CD8-positive, alpha-beta memory T cell (primary cell): ENCODE measurements at regions not wholly inside any gene's neighbourhood (a gene's known extent, or its start where the extent isn't known, plus 50 kb on each side); places are given as distances from the start of the nearest gene placed in this dataset.

Source experiments
- CTCF ChIA-PET: fragments of 350-600 bp; sonication (Branson Sonifier 250); formaldehyde crosslinking; loops from one replicate; lab custom pipeline; 2021; ENCODE audit warnings: antibody characterized with exemption; lab: Charles Lee
- POLR2A ChIA-PET: fragments of 350-600 bp; sonication (Branson Sonifier 250); formaldehyde crosslinking; loops from one replicate; lab custom pipeline; 2021; ENCODE audit warnings: antibody characterized with exemption; lab: Charles Lee
- DNase-seq, 5 donors: peaks; one replicate each; pipeline versions ENCODE4 v3.0.0 to v3.0.0-alpha.2; 2020 to 2022; ENCODE audit warnings: mixed read lengths in 1 of 5
- H3K27ac ChIP-seq: one replicate; pipeline ENCODE4 v1.7.0; 2013; ENCODE audit warnings: low read depth, mild to moderate bottlenecking, low read length, moderate library complexity
- H3K27me3 ChIP-seq: 2 replicates; pipeline ENCODE4 v1.7.0; 2013; ENCODE audit warnings: low read length, mild to moderate bottlenecking; ENCODE audit not compliant: insufficient read depth, poor library complexity, severe bottlenecking
- H3K36me3 ChIP-seq: 2 replicates; pipeline ENCODE4 v1.7.0; 2013; ENCODE audit warnings: mild to moderate bottlenecking, low read length, moderate library complexity; ENCODE audit not compliant: insufficient read depth
- H3K4me1 ChIP-seq: 2 replicates; pipeline ENCODE4 v1.7.0; 2013; ENCODE audit warnings: mild to moderate bottlenecking, low read length, moderate library complexity; ENCODE audit not compliant: insufficient read depth
- H3K4me3 ChIP-seq: 2 replicates; pipeline ENCODE4 v1.7.0; 2013; ENCODE audit warnings: mild to moderate bottlenecking, low read length
- H3K9me3 ChIP-seq: 2 replicates; pipeline ENCODE4 v1.7.0; 2013; ENCODE audit warnings: mild to moderate bottlenecking, low read length
- H3K27ac Mint-ChIP-seq, 8 donors: one replicate each; pipeline ENCODE4 v1.8.0; 2020 to 2021; ENCODE audit warnings: mixed read lengths in 8 of 8, mild to moderate bottlenecking in 6 of 8, inconsistent platforms in 3 of 8, moderate library complexity in 3 of 8
- H3K27me3 Mint-ChIP-seq, 2 donors: one replicate each; pipeline ENCODE4 v1.8.0; 2020 to 2021; ENCODE audit warnings: mixed read lengths in 2 of 2, mild to moderate bottlenecking in 1 of 2, moderate library complexity in 1 of 2
- H3K36me3 Mint-ChIP-seq, 3 donors: one replicate each; pipeline ENCODE4 v1.8.0; 2020 to 2021; ENCODE audit warnings: mixed read lengths in 3 of 3, inconsistent platforms in 1 of 3, mild to moderate bottlenecking in 1 of 3
- H3K4me1 Mint-ChIP-seq, 3 donors: one replicate each; pipeline ENCODE4 v1.8.0; 2020 to 2021; ENCODE audit warnings: mixed read lengths in 3 of 3, inconsistent platforms in 1 of 3, mild to moderate bottlenecking in 1 of 3
- H3K4me3 Mint-ChIP-seq, 7 donors: one replicate each; pipeline ENCODE4 v1.8.0; 2020 to 2021; ENCODE audit warnings: mixed read lengths in 7 of 7, mild to moderate bottlenecking in 6 of 7, moderate library complexity in 4 of 7, inconsistent platforms in 2 of 7
- H3K9me3 Mint-ChIP-seq, 5 donors: one replicate each; pipeline ENCODE4 v1.8.0; 2020 to 2022; ENCODE audit warnings: mixed read lengths in 5 of 5, mild to moderate bottlenecking in 3 of 5, moderate library complexity in 2 of 5, inconsistent platforms in 1 of 5

DNA sequence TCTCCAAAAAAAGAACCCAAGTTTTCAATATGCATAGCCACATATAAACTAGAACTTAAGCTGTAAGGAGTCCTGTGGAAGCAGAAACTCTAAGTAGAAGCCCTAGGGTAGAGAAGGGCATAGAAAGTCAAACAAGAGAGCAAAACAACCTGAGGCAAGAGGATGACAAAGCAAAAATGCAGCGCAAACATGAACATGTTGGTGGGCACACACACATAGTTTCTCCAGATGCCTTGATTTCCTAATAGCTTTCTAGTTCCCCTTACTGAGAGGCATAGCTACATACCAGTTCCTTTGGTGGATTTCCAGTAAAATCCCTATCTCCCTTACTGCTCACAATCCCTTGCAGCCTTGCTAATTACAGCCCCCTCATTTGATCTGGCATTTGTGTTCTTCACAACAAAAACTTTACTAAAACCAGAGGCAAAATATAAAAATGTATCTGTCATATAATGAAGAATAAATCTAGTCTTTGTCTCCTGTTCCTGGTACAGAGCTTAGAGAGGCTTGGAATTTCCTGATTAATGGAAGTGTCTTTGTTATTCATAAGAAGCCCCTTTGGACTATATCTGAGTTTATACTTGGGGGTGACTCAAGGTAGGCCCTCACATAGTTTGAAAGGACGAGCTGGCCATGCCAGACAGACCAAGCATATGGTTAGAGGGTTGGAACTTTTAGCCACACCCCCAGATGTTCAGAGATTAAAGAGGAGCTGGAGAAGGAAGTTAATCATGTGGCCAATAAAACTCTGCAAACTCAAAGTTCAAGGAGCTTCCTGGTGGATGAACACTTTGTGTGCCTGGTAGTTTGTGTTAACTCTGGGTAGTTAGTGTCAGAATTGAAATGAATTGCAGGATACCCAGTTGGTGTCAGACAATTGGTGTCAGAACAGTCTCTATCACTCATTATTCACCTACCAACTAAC is 52.7 kb upstream of the ZCCHC13 start:
- CTCF ChIA-PET = no interaction called here
- DNase-seq = no peak

GRCh38 chrX:74250574-74250973 is 53.4 kb upstream of the ZCCHC13 start:
- no peak for DNase-seq
- Histone ChIP-seq H3K27me3 (no peaks in the 10 kb centered on the region), H3K36me3 (no peaks in the 10 kb centered on the region), H3K27ac (no peak overlapping the region), H3K4me1 (no peaks in the 10 kb centered on the region), H3K9me3 (no peaks in the 10 kb centered on the region), H3K4me3 (no peak overlapping the region)
- Mint-ChIP-seq H3K4me1 (peaks cover 3 to 28% (median 7%) of the 10 kb centered on the region in 3 donors), H3K27me3 (peaks cover 0 to 2% of the 10 kb centered on the region in 2 donors), H3K36me3 (peaks cover 0 to 53% (median 6%) of the 10 kb centered on the region in 3 donors), H3K4me3 (no peak overlapping the region), H3K27ac (no peak overlapping the region), H3K9me3 (no peaks in the 10 kb centered on the region)
- ChIA-PET POLR2A (no interaction called here), CTCF (no interaction called here)

More for the DNA sequence above, 52.7 kb upstream of the ZCCHC13 start:
- peaks cover 0 to 2% of the 10 kb centered on the region in 2 donors for H3K27me3 Mint-ChIP-seq
- H3K9me3 Mint-ChIP-seq = no peaks in the 10 kb centered on the region
- H3K4me3 Mint-ChIP-seq = no peak overlapping the region
- peaks cover 3 to 28% (median 7%) of the 10 kb centered on the region in 3 donors for H3K4me1 Mint-ChIP-seq
- Histone ChIP-seq H3K4me1 (no peaks in the 10 kb centered on the region), H3K9me3 (no peaks in the 10 kb centered on the region), H3K27me3 (no peaks in the 10 kb centered on the region), H3K36me3 (no peaks in the 10 kb centered on the region), H3K4me3 (no peak overlapping the region), H3K27ac (no peak overlapping the region)
- peak overlapping the region in 5 of 8 donors; percentile 32 to 67 (median 58) for H3K27ac Mint-ChIP-seq
- POLR2A ChIA-PET = interaction anchor here (0.7 kb wide), 1 partner anchor 41 kb away, joined by 3 read pairs; no protein-coding TSS in a partner anchor
- peaks cover 0 to 58% (median 5%) of the 10 kb centered on the region in 3 donors for H3K36me3 Mint-ChIP-seq

DNA sequence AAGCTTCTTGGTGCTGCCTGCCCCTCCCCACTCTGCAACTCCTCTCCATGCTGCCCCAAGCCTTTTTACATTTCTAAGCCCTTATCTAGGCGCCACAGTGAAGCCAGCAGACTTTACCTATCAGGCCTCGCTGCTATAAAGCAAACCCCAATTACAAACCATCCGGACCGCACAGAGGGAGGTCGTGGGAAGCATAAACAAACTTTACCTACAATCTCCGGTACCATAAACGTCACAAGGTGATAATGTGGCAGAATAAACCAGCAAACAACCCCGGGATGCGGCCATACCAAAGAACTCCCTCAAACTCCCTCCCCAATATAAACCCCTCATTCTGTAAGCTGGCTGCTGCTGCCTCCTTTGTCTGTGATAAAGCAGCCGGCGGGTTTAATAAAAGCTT is 54.0 kb upstream of the ZCCHC13 start:
- CTCF ChIA-PET = no interaction called here

GRCh38 chrX:74248889-74249288 is 55.1 kb upstream of the ZCCHC13 start:
- POLR2A ChIA-PET = no interaction called here

More for the DNA sequence above, 54.0 kb upstream of the ZCCHC13 start:
- Mint-ChIP-seq H3K27me3 (peaks cover 0 to 2% of the 10 kb centered on the region in 2 donors), H3K9me3 (no peaks in the 10 kb centered on the region), H3K4me3 (no peak overlapping the region), H3K4me1 (peaks cover 3 to 28% (median 7%) of the 10 kb centered on the region in 3 donors), H3K36me3 (peaks cover 0 to 52% (median 5%) of the 10 kb centered on the region in 3 donors), H3K27ac (peak overlapping the region in 1 of 8 donors; percentile 65)
- no peak for DNase-seq
- no peak overlapping the region for H3K27ac ChIP-seq
- H3K4me1 ChIP-seq = no peaks in the 10 kb centered on the region
- H3K9me3 ChIP-seq = no peaks in the 10 kb centered on the region
- no peaks in the 10 kb centered on the region for H3K27me3 ChIP-seq
- H3K36me3 ChIP-seq = no peaks in the 10 kb centered on the region
- no peak overlapping the region for H3K4me3 ChIP-seq
- POLR2A ChIA-PET = no interaction called here

DNA sequence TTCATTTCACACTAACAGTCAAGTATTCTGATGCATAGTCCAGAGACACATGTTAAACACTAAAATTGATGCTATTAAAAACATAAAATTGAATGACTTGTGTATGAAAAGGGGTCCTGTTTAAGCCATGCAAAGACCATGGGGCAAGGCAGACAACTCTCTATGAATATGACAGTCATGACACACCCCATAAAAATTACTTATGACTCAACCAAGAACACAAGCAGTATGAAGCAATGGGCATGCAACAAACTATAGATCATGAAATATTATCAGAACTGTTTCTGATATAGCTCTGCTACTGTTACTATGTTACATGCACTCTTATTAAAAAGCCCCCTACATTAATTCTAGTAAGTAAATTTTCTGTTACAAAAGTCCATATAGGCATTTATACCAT is 57.5 kb upstream of the ZCCHC13 start:
- DNase-seq = no peak
- Mint-ChIP-seq H3K36me3 (peaks cover 0 to 41% (median 3%) of the 10 kb centered on the region in 3 donors), H3K27me3 (peaks cover 0 to 2% of the 10 kb centered on the region in 2 donors), H3K4me3 (no peak overlapping the region), H3K27ac (no peak overlapping the region), H3K9me3 (no peaks in the 10 kb centered on the region), H3K4me1 (peaks cover 0 to 22% (median 3%) of the 10 kb centered on the region in 3 donors)
- H3K27me3 ChIP-seq = no peaks in the 10 kb centered on the region
- H3K4me3 ChIP-seq = no peak overlapping the region
- no peaks in the 10 kb centered on the region for H3K9me3 ChIP-seq
- H3K27ac ChIP-seq = no peak overlapping the region
- POLR2A ChIA-PET = no interaction called here
- no peaks in the 10 kb centered on the region for H3K4me1 ChIP-seq
- no peaks in the 10 kb centered on the region for H3K36me3 ChIP-seq
- CTCF ChIA-PET = no interaction called here

More at GRCh38 chrX:74248889-74249288, 55.1 kb upstream of the ZCCHC13 start:
- Histone ChIP-seq H3K36me3 (no peaks in the 10 kb centered on the region), H3K4me1 (no peaks in the 10 kb centered on the region), H3K27me3 (no peaks in the 10 kb centered on the region), H3K27ac (no peak overlapping the region), H3K4me3 (no peak overlapping the region), H3K9me3 (no peaks in the 10 kb centered on the region)
- peaks cover 0 to 46% (median 3%) of the 10 kb centered on the region in 3 donors for H3K36me3 Mint-ChIP-seq
- H3K27ac Mint-ChIP-seq = peak overlapping the region in 1 of 8 donors; percentile 10
- H3K4me3 Mint-ChIP-seq = no peak overlapping the region
- peaks cover 0 to 2% of the 10 kb centered on the region in 2 donors for H3K27me3 Mint-ChIP-seq
- CTCF ChIA-PET = no interaction called here
- no peaks in the 10 kb centered on the region for H3K9me3 Mint-ChIP-seq
- DNase-seq = no peak
- H3K4me1 Mint-ChIP-seq = peaks cover 3 to 26% (median 5%) of the 10 kb centered on the region in 3 donors

- Histone ChIP-seq H3K4me1 (no peaks in the 10 kb centered on the region), H3K27me3 (no peaks in the 10 kb centered on the region), H3K27ac (no peak overlapping the region), H3K9me3 (no peaks in the 10 kb centered on the region), H3K36me3 (peaks cover 4% of the 10 kb centered on the region), H3K4me3 (no peak overlapping the region)
- Mint-ChIP-seq H3K27ac (peak overlapping the region in 1 of 8 donors; percentile 15), H3K27me3 (no peaks in the 10 kb centered on the region), H3K9me3 (no peaks in the 10 kb centered on the region), H3K36me3 (peaks cover 0 to 55% (median 4%) of the 10 kb centered on the region in 3 donors), H3K4me3 (no peak overlapping the region), H3K4me1 (peaks cover 0 to 15% (median 0%) of the 10 kb centered on the region in 3 donors)
- no peak for DNase-seq
- ChIA-PET CTCF (no interaction called here), POLR2A (no interaction called here)
Measured at GRCh38 chrX:74242484-74243138, 61.4 kb upstream of the ZCCHC13 start.

DNA sequence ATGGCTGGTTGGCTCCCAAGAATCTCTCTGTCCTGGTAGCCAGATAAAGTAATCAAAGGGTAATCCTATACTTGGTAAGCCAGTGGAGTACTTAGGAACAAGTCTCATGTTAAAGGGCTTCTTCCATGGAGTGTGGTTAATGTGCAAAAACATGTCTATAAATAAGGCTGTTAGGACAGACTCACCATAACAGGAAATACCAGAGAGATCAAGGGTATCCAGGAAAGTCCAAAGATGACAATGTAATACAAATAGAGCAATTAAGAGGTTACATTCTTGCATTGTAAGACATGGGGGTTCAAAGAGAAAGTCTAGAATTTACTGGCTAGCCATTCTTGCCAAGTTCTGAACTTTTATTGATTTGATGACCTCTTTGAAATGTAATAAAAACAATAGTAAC is 61.9 kb upstream of the ZCCHC13 start:
- no peaks in the 10 kb centered on the region for H3K4me1 ChIP-seq
- Mint-ChIP-seq H3K4me1 (peaks cover 0 to 13% (median 0%) of the 10 kb centered on the region in 3 donors), H3K27me3 (no peaks in the 10 kb centered on the region), H3K4me3 (no peak overlapping the region), H3K9me3 (no peaks in the 10 kb centered on the region), H3K27ac (no peak overlapping the region), H3K36me3 (peaks cover 0 to 54% (median 4%) of the 10 kb centered on the region in 3 donors)
- H3K36me3 ChIP-seq = peaks cover 4% of the 10 kb centered on the region
- no peak overlapping the region for H3K27ac ChIP-seq
- H3K27me3 ChIP-seq = no peaks in the 10 kb centered on the region
- ChIA-PET CTCF (no interaction called here), POLR2A (no interaction called here)
- H3K4me3 ChIP-seq = no peak overlapping the region
- no peaks in the 10 kb centered on the region for H3K9me3 ChIP-seq
- no peak for DNase-seq

DNA sequence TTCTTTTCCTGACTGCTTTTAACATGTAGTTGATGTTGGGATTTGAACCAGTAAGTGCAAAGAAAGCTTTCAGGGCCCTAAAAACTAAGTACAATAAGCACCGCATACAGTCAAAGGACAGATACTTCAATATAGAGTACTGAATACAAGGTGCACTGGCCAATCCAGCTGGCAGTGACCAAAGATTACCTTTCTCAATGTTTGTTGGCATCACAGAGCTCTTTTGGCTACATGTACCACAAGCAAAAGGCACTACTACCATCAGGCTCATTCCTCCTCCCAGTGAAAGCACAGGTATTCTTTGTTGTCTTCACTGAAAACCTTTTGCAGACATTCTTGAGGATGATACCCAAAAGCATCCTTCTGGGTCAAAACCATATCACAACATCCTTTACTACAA is 65.2 kb upstream of the ZCCHC13 start:
- no peaks in the 10 kb centered on the region for H3K9me3 ChIP-seq
- Mint-ChIP-seq H3K4me3 (no peak overlapping the region), H3K27me3 (no peaks in the 10 kb centered on the region), H3K9me3 (no peaks in the 10 kb centered on the region), H3K36me3 (peaks cover 0 to 40% (median 3%) of the 10 kb centered on the region in 3 donors), H3K27ac (no peak overlapping the region), H3K4me1 (peaks cover 0 to 18% (median 4%) of the 10 kb centered on the region in 3 donors)
- no peak overlapping the region for H3K4me3 ChIP-seq
- POLR2A ChIA-PET = no interaction called here
- no peaks in the 10 kb centered on the region for H3K4me1 ChIP-seq
- H3K27ac ChIP-seq = no peak overlapping the region
- peaks cover 4% of the 10 kb centered on the region for H3K36me3 ChIP-seq
- CTCF ChIA-PET = no interaction called here
- no peak for DNase-seq
- no peaks in the 10 kb centered on the region for H3K27me3 ChIP-seq
